Small intestine (tissue), 7 donors: ENCODE measurements at regions not wholly inside any gene's neighbourhood (a gene's known extent, or its start where the extent isn't known, plus 50 kb on each side); places are given as distances from the start of the nearest gene placed in this dataset.
A peak's percentile ranks its signal among the peaks of the same experiment; 100 is the strongest.

Experiments
- DNase-seq, 2 donors: peaks; one replicate each; pipeline versions ENCODE4 v3.0.0 to v3.0.0-alpha.2; 2013
- FAIRE-seq: peaks from 2 replicates; lab custom pipeline; 2012; peaks lifted over from hg19 to GRCh38; lab: Jason Lieb, UNC
- H3K27ac ChIP-seq, 3 donors: one replicate each; pipeline ENCODE4 v1.5.1; 2013; ENCODE audit warnings: low read length in 2 of 3, mild to moderate bottlenecking in 2 of 3, control low read depth in 1 of 3, inconsistent platforms in 1 of 3, low read depth in 1 of 3, moderate library complexity in 1 of 3
- H3K27me3 ChIP-seq, 3 donors: one replicate each; pipeline ENCODE4 v1.6.1; 2013; ENCODE audit warnings: low read length in 3 of 3, inconsistent platforms in 1 of 3; ENCODE audit not compliant: control insufficient read depth in 3 of 3, insufficient read depth in 3 of 3
- H3K36me3 ChIP-seq, 3 donors: one replicate each; pipeline ENCODE4 v1.6.1; 2013; ENCODE audit warnings: low read length in 3 of 3, inconsistent platforms in 1 of 3, low read depth in 1 of 3, mild to moderate bottlenecking in 1 of 3, moderate library complexity in 1 of 3; ENCODE audit not compliant: control insufficient read depth in 3 of 3, insufficient read depth in 2 of 3
- H3K4me1 ChIP-seq, 3 donors: one replicate each; pipeline ENCODE4 v1.6.1; 2013; ENCODE audit warnings: low read length in 2 of 3, inconsistent platforms in 1 of 3, low read depth in 1 of 3, mild to moderate bottlenecking in 1 of 3, moderate library complexity in 1 of 3; ENCODE audit not compliant: control insufficient read depth in 3 of 3, insufficient read depth in 2 of 3
- H3K4me3 ChIP-seq, 3 donors: one replicate each; pipeline ENCODE4 v1.5.1; 2013; ENCODE audit warnings: low read length in 3 of 3, control low read depth in 1 of 3, inconsistent platforms in 1 of 3, low read depth in 1 of 3, mild to moderate bottlenecking in 1 of 3, moderate library complexity in 1 of 3
- H3K9me3 ChIP-seq, 2 donors: one replicate each; pipeline ENCODE4 v1.6.1; 2013; ENCODE audit warnings: low read depth in 1 of 2, low read length in 1 of 2; ENCODE audit not compliant: control insufficient read depth in 2 of 2, insufficient read depth in 1 of 2
- WGBS, 3 donors: extraction: QIAGEN DNeasy Blood & Tissue Kit; methylation state at CpG; one replicate each; pipeline ENCODE4 v1.1.7; 2013; 5-methylcytosine and 5-hydroxymethylcytosine counted together
- donor health status: healthy with polysubstance abuse.
- donor health status: control.
- donor health status: control.
- donor health status: Bipolar disorder and iron deficiency.
- donor health status: healthy.

- FAIRE-seq (no peak), DNase-seq (peak in 1 of 2 donors; percentile 29)
- Histone ChIP-seq H3K27ac (no peak overlapping the region), H3K4me1 (peaks cover 3 to 12% (median 9%) of the 10 kb centered on the region in 3 donors), H3K36me3 (no peaks in the 10 kb centered on the region), H3K4me3 (no peak overlapping the region), H3K9me3 (no peaks in the 10 kb centered on the region), H3K27me3 (no peaks in the 10 kb centered on the region)
- 79 to 86% (median 79%) methylated on average over 5 of the region's 5 CpGs for WGBS, 3 donors
Observed at GRCh38 chr9:114733816-114734215, 51.8 kb upstream of the TEX48 start.

GRCh38 chr9:114732823-114733222 is 50.8 kb upstream of the TEX48 start:
- no peak for FAIRE-seq
- Histone ChIP-seq H3K4me3 (no peak overlapping the region), H3K36me3 (no peaks in the 10 kb centered on the region), H3K9me3 (no peaks in the 10 kb centered on the region), H3K27me3 (no peaks in the 10 kb centered on the region), H3K27ac (peak overlapping the region in 1 of 3 donors; percentile 81), H3K4me1 (peaks cover 3 to 12% (median 9%) of the 10 kb centered on the region in 3 donors)
- DNase-seq: peak; percentile 52 to 89
- WGBS, 3 donors: 31 to 67% (median 52%) methylated on average over 3 of the region's 3 CpGs
